Left ventricle myocardium inferior (tissue), 1 donor: ENCODE measurements at regions not wholly inside any gene's neighbourhood (a gene's known extent, or its start where the extent isn't known, plus 50 kb on each side); places are given as distances from the start of the nearest gene placed in this dataset.

Experiments
- DNase-seq: peaks from one replicate; pipeline ENCODE4 v3.0.0-alpha.2; 2020
- H3K27ac ChIP-seq: fragments of 200-600 bp; replicated peaks from 2 replicates; pipeline ENCODE4 v1.8.0; 2021
- H3K27me3 ChIP-seq: fragments of 200-600 bp; 2 replicates; pipeline ENCODE4 v1.8.0; 2021; ENCODE audit warnings: low read depth
- H3K36me3 ChIP-seq: fragments of 200-600 bp; 2 replicates; pipeline ENCODE4 v1.8.0; 2021
- H3K4me1 ChIP-seq: fragments of 200-600 bp; 2 replicates; pipeline ENCODE4 v1.8.0; 2021
- H3K4me3 ChIP-seq: fragments of 200-600 bp; 2 replicates; pipeline ENCODE4 v1.8.0; 2021; ENCODE audit warnings: mild to moderate bottlenecking, moderate library complexity
- H3K9me3 ChIP-seq: fragments of 200-600 bp; replicated peaks from 2 replicates; pipeline ENCODE4 v1.8.0; 2021
- CTCF ChIP-seq: fragments of 200-600 bp; IDR thresholded peaks from 2 replicates; pipeline ENCODE4 v1.8.0; 2021; ENCODE audit warnings: antibody characterized with exemption, mild to moderate bottlenecking, borderline replicate concordance
- intact Hi-C: fragments of 100-400 bp; cut with micrococcal nuclease; formaldehyde crosslinking; loops from one replicate; pipeline ENCODE4 v1.11.0; 2022
- donor health status: DM: no; HTN: yes; CAD: no; lungs with severe emphysema.

GRCh38 chr12:70190262-70191010 lies 52.8 kb upstream of the CNOT2 start:
- no peak for DNase-seq
- no peaks in the 10 kb centered on the region for H3K27me3 ChIP-seq
- H3K36me3 ChIP-seq, result no peaks in the 10 kb centered on the region
- no peak overlapping the region for H3K4me3 ChIP-seq
- H3K27ac ChIP-seq, result no peak overlapping the region
- H3K4me1 ChIP-seq, result no peaks in the 10 kb centered on the region
- no peaks in the 10 kb centered on the region for H3K9me3 ChIP-seq
- no peak for TF ChIP-seq CTCF
- intact Hi-C loops, result no loop called here
